ENCODE measurements at regions not wholly inside any gene's neighbourhood (a gene's known extent, or its start where the extent isn't known, plus 50 kb on each side); places are given as distances from the start of the nearest gene placed in this dataset.

- no peak for TF ChIP-seq CTCF (IDR thresholded peaks at IDR 0.05; ENCODE audit: low read depth, low read length, poor library complexity, severe bottlenecking)
- TF ChIP-seq EZH2phosphoT487 (IDR thresholded peaks at IDR 0.05; ENCODE audit: borderline replicate concordance, low read length) = no peak
Observed at GRCh38 chr16:79943736-79944135, 343.2 kb upstream of the MAF start.

Data from DOHH2 (cell line).